H1 (cell line): ENCODE measurements at regions not wholly inside any gene's neighbourhood (a gene's known extent, or its start where the extent isn't known, plus 50 kb on each side); places are given as distances from the start of the nearest gene placed in this dataset.

Experiments used
- CTCF ChIA-PET: fragments of 300-600 bp; sonication (Branson Sonifier 250); formaldehyde crosslinking; loops from one replicate; lab custom pipeline; 2021; ENCODE audit not compliant: partially characterized antibody; lab: Charles Lee
- POLR2A ChIA-PET: fragments of 300-600 bp; sonication (Branson Sonifier 250); formaldehyde crosslinking; loops from one replicate; lab custom pipeline; 2021; ENCODE audit warnings: inconsistent platforms; ENCODE audit not compliant: partially characterized antibody; lab: Charles Lee
- DNase-seq, 2 experiments: peaks; one replicate each; pipeline versions ENCODE4 v3.0.0 to v3.0.0-alpha.2; 2010 to 2022; ENCODE audit warnings: low spot score in 2 of 2, low read depth in 1 of 2, mixed read lengths in 1 of 2
- FAIRE-seq: peaks from 2 replicates; lab custom pipeline; 2011; peaks lifted over from hg19 to GRCh38; lab: Jason Lieb, UNC
- H2AFZ ChIP-seq: 2 replicates; pipeline ENCODE4 v1.8.1; 2012; ENCODE audit warnings: low read length, inconsistent platforms
- H2AK5ac ChIP-seq: 2 replicates; pipeline ENCODE4 v1.6.1; 2013; ENCODE audit warnings: low read depth, low read length
- H2BK120ac ChIP-seq: replicated peaks from 2 replicates; pipeline ENCODE3; 2013; ENCODE audit warnings: low read depth, low read length, inconsistent platforms
- H2BK12ac ChIP-seq: 2 replicates; pipeline ENCODE4 v1.6.1; 2013; ENCODE audit warnings: low read depth, low read length
- H2BK15ac ChIP-seq: 2 replicates; pipeline ENCODE4 v1.6.1; 2013; ENCODE audit warnings: low read length
- H2BK20ac ChIP-seq: 2 replicates; pipeline ENCODE4 v1.6.1; 2013; ENCODE audit warnings: low read length
- H2BK5ac ChIP-seq: 2 replicates; pipeline ENCODE4 v1.6.1; 2013; ENCODE audit warnings: low read depth, low read length
- H3K14ac ChIP-seq: 2 replicates; pipeline ENCODE4 v1.6.1; 2013; ENCODE audit warnings: inconsistent platforms; ENCODE audit not compliant: insufficient read length
- H3K18ac ChIP-seq: 2 replicates; pipeline ENCODE4 v1.6.1; 2013; ENCODE audit warnings: low read length; ENCODE audit errors: extremely low read depth
- H3K23ac ChIP-seq: 2 replicates; pipeline ENCODE4 v1.6.1; 2013; ENCODE audit warnings: inconsistent platforms; ENCODE audit not compliant: insufficient read length
- H3K23me2 ChIP-seq: 2 replicates; pipeline ENCODE4 v1.6.1; 2013; ENCODE audit warnings: low read depth, low read length
- H3K27ac ChIP-seq: 2 replicates; pipeline ENCODE4 v1.6.1; 2011; ENCODE audit warnings: low read depth, low read length, inconsistent platforms
- H3K27me3 ChIP-seq, 4 experiments: replicated peaks in 1 of 4; 1 replicate in 1 of 4; 2 replicates in 3 of 4; pipeline versions ENCODE4 v1.6.1 to v1.8.1; 2011 to 2013; ENCODE audit warnings: low read length in 3 of 4, mild to moderate bottlenecking in 3 of 4, inconsistent platforms in 2 of 4, mixed read lengths in 2 of 4, moderate library complexity in 1 of 4; ENCODE audit not compliant: control insufficient read depth in 3 of 4, insufficient read depth in 3 of 4; ENCODE audit errors: extremely low read depth in 1 of 4
- H3K36me3 ChIP-seq, 4 experiments: 2 replicates each; pipeline versions ENCODE4 v1.6.1 to v1.8.1; 2011 to 2013; ENCODE audit warnings: mild to moderate bottlenecking in 4 of 4, low read length in 3 of 4, moderate library complexity in 2 of 4, control low read depth in 1 of 4, inconsistent platforms in 1 of 4; ENCODE audit not compliant: insufficient read depth in 4 of 4, control insufficient read depth in 2 of 4
- H3K4ac ChIP-seq: replicated peaks from 2 replicates; pipeline ENCODE3; 2013; ENCODE audit warnings: low read length, low read depth, mixed read lengths, inconsistent platforms; ENCODE audit not compliant: insufficient read length
- H3K4me1 ChIP-seq, 4 experiments: replicated peaks in 1 of 4; 1 replicate in 1 of 4; 2 replicates in 3 of 4; pipeline versions ENCODE4 v1.6.1 to v1.8.1; 2011 to 2013; ENCODE audit warnings: low read length in 3 of 4, inconsistent platforms in 2 of 4, mixed read lengths in 1 of 4; ENCODE audit not compliant: insufficient read depth in 4 of 4, control insufficient read depth in 3 of 4
- H3K4me2 ChIP-seq, 2 experiments: 2 replicates each; pipeline versions ENCODE4 v1.6.1 to v1.8.1; 2011 to 2013; ENCODE audit warnings: low read depth in 2 of 2, low read length in 2 of 2, control low read depth in 1 of 2, inconsistent platforms in 1 of 2, mild to moderate bottlenecking in 1 of 2; ENCODE audit not compliant: insufficient read depth in 1 of 2
- H3K4me3 ChIP-seq, 4 experiments: fragments of 200-600, 300-600 bp in 1 of 4; sonication (generic), shearing (Covaris generic), sonication (Bioruptor Twin) in 1 of 4; 2 replicates each; pipeline versions ENCODE4 v1.5.1 to v1.8.1; 2011 to 2016; ENCODE audit warnings: low read length in 4 of 4, low read depth in 3 of 4, control low read depth in 2 of 4, inconsistent platforms in 2 of 4, mild to moderate bottlenecking in 2 of 4, mixed read lengths in 1 of 4, moderate library complexity in 1 of 4; ENCODE audit not compliant: insufficient read depth in 2 of 4; ENCODE audit errors: extremely low read depth in 1 of 4
- H3K56ac ChIP-seq: replicated peaks from 2 replicates; pipeline ENCODE3; 2013; ENCODE audit warnings: low read depth, mild to moderate bottlenecking, mixed read lengths, low read length, inconsistent platforms; ENCODE audit not compliant: insufficient read length
- H3K79me1 ChIP-seq: 2 replicates; pipeline ENCODE4 v1.6.1; 2013; ENCODE audit warnings: low read depth, low read length, control low read depth
- H3K79me2 ChIP-seq, 2 experiments: 2 replicates each; pipeline versions ENCODE4 v1.6.1 to v1.8.1; 2012 to 2013; ENCODE audit warnings: low read length in 2 of 2, mild to moderate bottlenecking in 2 of 2, inconsistent platforms in 1 of 2; ENCODE audit not compliant: insufficient read depth in 2 of 2, control insufficient read depth in 1 of 2
- H3K9ac ChIP-seq, 4 experiments: replicated peaks in 1 of 4; 1 replicate in 1 of 4; 2 replicates in 3 of 4; pipeline versions ENCODE4 v1.6.1 to v1.8.1; 2011 to 2013; ENCODE audit warnings: low read depth in 3 of 4, low read length in 3 of 4, control low read depth in 2 of 4, mild to moderate bottlenecking in 2 of 4, moderate library complexity in 2 of 4, inconsistent platforms in 1 of 4; ENCODE audit errors: extremely low read depth in 1 of 4
- H3K9me3 ChIP-seq, 2 experiments: 2 replicates each; pipeline versions ENCODE4 v1.6.1 to v1.8.1; 2012 to 2013; ENCODE audit warnings: mild to moderate bottlenecking in 2 of 2, moderate library complexity in 2 of 2, control low read depth in 1 of 2, inconsistent platforms in 1 of 2, low read depth in 1 of 2, low read length in 1 of 2, mixed read lengths in 1 of 2; ENCODE audit not compliant: insufficient read depth in 2 of 2
- H4K20me1 ChIP-seq, 2 experiments: replicated peaks in 1 of 2; 2 replicates each; pipeline versions ENCODE3 to v1.8.1; 2011 to 2013; ENCODE audit warnings: inconsistent platforms in 2 of 2, low read length in 2 of 2, mild to moderate bottlenecking in 1 of 2; ENCODE audit not compliant: insufficient read depth in 2 of 2, control insufficient read depth in 1 of 2
- H4K5ac ChIP-seq: 2 replicates; pipeline ENCODE4 v1.6.1; 2013; ENCODE audit warnings: low read length, low read depth, mixed read lengths, inconsistent platforms; ENCODE audit not compliant: insufficient read length
- H4K8ac ChIP-seq: 2 replicates; pipeline ENCODE4 v1.8.0; 2013; ENCODE audit warnings: mild to moderate bottlenecking, moderate library complexity, low read length, inconsistent platforms; ENCODE audit not compliant: insufficient read depth; ENCODE audit errors: extremely low read depth
- H4K91ac ChIP-seq: replicated peaks from 2 replicates; pipeline ENCODE3; 2013; ENCODE audit warnings: low read length, mixed read lengths, inconsistent platforms; ENCODE audit not compliant: insufficient read length
- ASH2L ChIP-seq: fragments of 200-600, 300-600 bp; sonication (generic); IDR thresholded peaks from one replicate; pipeline ENCODE4 v1.7.1; 2017; ENCODE audit warnings: low read length
- GABPA ChIP-seq: IDR thresholded peaks from 2 replicates; pipeline ENCODE4 v1.6.1; 2011; ENCODE audit warnings: mild to moderate bottlenecking, low read length, moderate library complexity, borderline replicate concordance; ENCODE audit not compliant: insufficient read depth
- JUN ChIP-seq: IDR thresholded peaks from 2 replicates; pipeline ENCODE4 v1.6.1; 2011; ENCODE audit warnings: low read depth, mild to moderate bottlenecking, improper control_type of control experiment, low read length
- KDM1A ChIP-seq: fragments of 200-600, 300-600 bp; sonication (generic); IDR thresholded peaks from 2 replicates; pipeline ENCODE4 v1.7.1; 2016; ENCODE audit warnings: mild to moderate bottlenecking, low read length, borderline replicate concordance
- KDM4A ChIP-seq: IDR thresholded peaks from one replicate; pipeline ENCODE4 v1.7.1; 2012; ENCODE audit warnings: low read depth, mild to moderate bottlenecking, moderate library complexity, low read length, inconsistent platforms; ENCODE audit not compliant: severe bottlenecking
- NANOG ChIP-seq: IDR thresholded peaks from 2 replicates; pipeline ENCODE4 v1.6.1; 2011; ENCODE audit warnings: low read length, low read depth, mild to moderate bottlenecking, inconsistent platforms; ENCODE audit not compliant: insufficient read depth, poor library complexity, severe bottlenecking
- PHF8 ChIP-seq: fragments of 200-600 bp; sonication (generic); conservative IDR thresholded peaks from 2 replicates; pipeline ENCODE4 v1.7.1; 2012; ENCODE audit warnings: low read depth, mild to moderate bottlenecking, inconsistent platforms, low read length, moderate library complexity
- SIX5 ChIP-seq: IDR thresholded peaks from 2 replicates; pipeline ENCODE4 v1.6.1; 2011; ENCODE audit warnings: mild to moderate bottlenecking, low read depth, low read length
- SP4 ChIP-seq: IDR thresholded peaks from 2 replicates; pipeline ENCODE4 v1.6.1; 2012; ENCODE audit warnings: low read length, inconsistent platforms
- TAF7 ChIP-seq: optimal IDR thresholded peaks from 2 replicates; pipeline ENCODE3; 2011; ENCODE audit warnings: low read depth, mild to moderate bottlenecking, inconsistent platforms, low read length, moderate library complexity, borderline replicate concordance
- WGBS, 2 experiments: shearing (Covaris generic) in 1 of 2; methylation state at CpG; one replicate each; pipeline versions ENCODE4 v1.1.6 to v1.1.7; 2013 to 2015; ENCODE audit warnings: low lambda C conversion rate in 2 of 2, mixed read lengths in 2 of 2, inconsistent platforms in 1 of 2, low coverage in 1 of 2, missing lambda C conversion rate in 1 of 2; ENCODE audit not compliant: insufficient replicate concordance in 2 of 2, insufficient coverage in 1 of 2, insufficient read length in 1 of 2; ENCODE audit errors: extremely low coverage in 1 of 2, missing lambda C conversion rate in 1 of 2; 5-methylcytosine and 5-hydroxymethylcytosine counted together
- TF ChIP-seq, protein P1 (sequence below): IDR thresholded peaks from 2 replicates; pipeline ENCODE4 v1.6.1; 2012; ENCODE audit warnings: low read length, inconsistent platforms

DNA sequence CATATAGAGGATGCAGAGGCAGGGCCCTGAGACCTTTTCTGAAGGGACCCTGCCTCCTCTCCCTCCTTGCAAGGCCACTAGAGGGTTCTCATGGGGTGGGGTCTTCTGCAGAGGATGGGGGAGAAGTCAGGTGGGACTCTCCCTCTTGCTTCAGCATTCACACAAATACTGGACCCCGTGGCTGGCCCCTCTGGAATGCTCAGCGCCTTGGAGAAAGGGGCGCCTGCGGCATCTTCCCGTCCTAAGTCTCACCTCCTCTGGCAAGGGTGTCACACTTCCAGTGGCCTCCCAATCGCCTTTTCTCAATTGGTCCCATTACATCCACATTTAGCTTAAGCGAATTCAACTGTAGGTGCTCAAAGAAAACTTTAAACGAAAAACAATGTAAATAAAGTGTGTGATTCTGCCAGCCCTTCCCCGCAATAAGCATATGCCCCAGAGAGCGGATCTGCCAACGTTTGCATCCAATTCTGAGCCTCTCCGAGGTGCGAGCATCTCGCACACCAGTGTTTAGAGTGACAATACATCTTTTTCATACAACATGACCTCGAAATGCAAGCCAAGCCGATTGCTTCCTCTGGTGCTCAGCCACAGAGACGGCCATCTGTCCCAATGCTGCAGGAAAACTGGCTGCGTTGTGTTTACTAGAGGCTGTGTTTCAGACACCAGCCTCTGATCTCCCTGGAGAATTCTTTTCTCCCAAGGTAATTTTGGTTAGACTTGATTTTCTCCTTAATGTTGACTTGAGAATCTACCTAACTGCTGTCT is 69.1 kb upstream of the WASF3 start:
- H3K4me2 ChIP-seq: no peak overlapping the region
- no peak overlapping the region for H2BK120ac ChIP-seq
- no peak overlapping the region for H2BK5ac ChIP-seq
- TF ChIP-seq SP4 (no peak), GABPA (no peak), SIX5 (no peak), TAF7 (no peak), KDM4A (no peak), PHF8 (no peak), KDM1A (no peak), ASH2L (no peak), NANOG (no peak), JUN (no peak)
- TF ChIP-seq, protein P1, sequence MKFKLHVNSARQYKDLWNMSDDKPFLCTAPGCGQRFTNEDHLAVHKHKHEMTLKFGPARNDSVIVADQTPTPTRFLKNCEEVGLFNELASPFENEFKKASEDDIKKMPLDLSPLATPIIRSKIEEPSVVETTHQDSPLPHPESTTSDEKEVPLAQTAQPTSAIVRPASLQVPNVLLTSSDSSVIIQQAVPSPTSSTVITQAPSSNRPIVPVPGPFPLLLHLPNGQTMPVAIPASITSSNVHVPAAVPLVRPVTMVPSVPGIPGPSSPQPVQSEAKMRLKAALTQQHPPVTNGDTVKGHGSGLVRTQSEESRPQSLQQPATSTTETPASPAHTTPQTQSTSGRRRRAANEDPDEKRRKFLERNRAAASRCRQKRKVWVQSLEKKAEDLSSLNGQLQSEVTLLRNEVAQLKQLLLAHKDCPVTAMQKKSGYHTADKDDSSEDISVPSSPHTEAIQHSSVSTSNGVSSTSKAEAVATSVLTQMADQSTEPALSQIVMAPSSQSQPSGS: no peak

More for the DNA sequence above, 69.1 kb upstream of the WASF3 start:
- Histone ChIP-seq H2BK20ac (no peak overlapping the region), H4K91ac (no peak overlapping the region), H3K23ac (no peak overlapping the region), H3K56ac (no peak overlapping the region), H3K4me1 (no peaks in the 10 kb centered on the region), H2BK15ac (no peak overlapping the region), H4K8ac (no peak overlapping the region), H4K20me1 (no peaks in the 10 kb centered on the region), H3K18ac (no peak overlapping the region), H3K27ac (no peak overlapping the region), H3K9me3 (no peaks in the 10 kb centered on the region), H3K79me2 (no peaks in the 10 kb centered on the region), H3K4me3 (no peak overlapping the region), H3K79me1 (no peaks in the 10 kb centered on the region), H3K23me2 (0 out of 2 replicates have a peak, but pooled peaks cover 2% of the 10 kb centered on the region), H3K36me3 (no peaks in the 10 kb centered on the region), H2AK5ac (no peak overlapping the region), H4K5ac (no peak overlapping the region), H2AFZ (no peak overlapping the region), H3K27me3 (no peaks in the 10 kb centered on the region), H3K4ac (no peak overlapping the region), H3K14ac (no peak overlapping the region), H2BK12ac (no peak overlapping the region), H3K9ac (no peak overlapping the region)
- DNase-seq: no peak
- 91% methylated on average over 18 of the region's 18 CpGs; no CpG with 5 or more reads in 1 of the 2 experiments for WGBS, 2 experiments
- ChIA-PET CTCF (interaction anchor here (16.0 kb wide), 1 partner anchor 10 kb away, joined by 168 read pairs; no protein-coding TSS in a partner anchor), POLR2A (interaction anchor here (0.6 kb wide), 1 partner anchor 971 kb away, joined by 3 read pairs; no protein-coding TSS in a partner anchor)
- FAIRE-seq: no peak
